Neural cell (in vitro differentiated cells): ENCODE measurements at regions not wholly inside any gene's neighbourhood (a gene's known extent, or its start where the extent isn't known, plus 50 kb on each side); places are given as distances from the start of the nearest gene placed in this dataset.

Source experiments
- H2AFZ ChIP-seq: fragments of 200-600, 300-800 bp; sonication (generic), shearing (Covaris generic); 2 replicates; pipeline ENCODE4 v1.6.0; 2014; ENCODE audit warnings: low read depth, mild to moderate bottlenecking, antibody characterized with exemption, low read length, moderate library complexity
- H3F3A ChIP-seq: fragments of 200-600 bp; shearing (Covaris generic); 2 replicates; pipeline ENCODE4 v1.6.1; 2016; ENCODE audit warnings: mild to moderate bottlenecking, moderate library complexity, mixed read lengths, antibody characterized with exemption, low read length; ENCODE audit not compliant: insufficient read depth, poor library complexity, severe bottlenecking
- H3K27ac ChIP-seq: fragments of 200-600, 300-800 bp; sonication (generic), shearing (Covaris generic); 2 replicates; pipeline ENCODE4 v1.5.1; 2014; ENCODE audit warnings: mild to moderate bottlenecking, low read length, moderate library complexity
- H3K27me3 ChIP-seq: fragments of 300-800, 200-600 bp; sonication (generic), shearing (Covaris generic); 2 replicates; pipeline ENCODE4 v1.6.0; 2014; ENCODE audit warnings: mild to moderate bottlenecking, low read depth, low read length, moderate library complexity; ENCODE audit not compliant: insufficient read depth
- H3K36me3 ChIP-seq: fragments of 300-800, 200-600 bp; sonication (generic), shearing (Covaris generic); 2 replicates; pipeline ENCODE4 v1.5.1; 2014; ENCODE audit warnings: mild to moderate bottlenecking, antibody characterized with exemption, low read length, moderate library complexity; ENCODE audit not compliant: insufficient read depth
- H3K4me2 ChIP-seq: fragments of 300-800, 200-600 bp; sonication (generic), shearing (Covaris generic); 2 replicates; pipeline ENCODE4 v1.6.0; 2014; ENCODE audit warnings: mild to moderate bottlenecking, low read length
- H3K4me3 ChIP-seq: fragments of 300-800, 200-600 bp; sonication (generic), shearing (Covaris generic); 2 replicates; pipeline ENCODE4 v1.5.1; 2014; ENCODE audit warnings: mild to moderate bottlenecking, low read length, moderate library complexity
- H3K79me2 ChIP-seq: fragments of 200-600 bp; shearing (Covaris generic); replicated peaks from 2 replicates; pipeline ENCODE4 v1.6.0; 2014; ENCODE audit warnings: mild to moderate bottlenecking, low read length, moderate library complexity; ENCODE audit not compliant: insufficient read depth
- H3K9ac ChIP-seq: fragments of 300-800, 200-600 bp; sonication (generic), shearing (Covaris generic); 2 replicates; pipeline ENCODE4 v1.6.1; 2016; ENCODE audit warnings: mild to moderate bottlenecking, low read length, mixed read lengths
- H3K9me2 ChIP-seq: fragments of 200-600 bp; shearing (Covaris generic); 2 replicates; pipeline ENCODE4 v1.6.1; 2016; ENCODE audit warnings: mild to moderate bottlenecking, low read length, mixed read lengths; ENCODE audit not compliant: insufficient read depth
- H3K9me3 ChIP-seq: fragments of 200-600, 300-800 bp; sonication (generic), shearing (Covaris generic); 2 replicates; pipeline ENCODE4 v1.6.1; 2016; ENCODE audit warnings: mild to moderate bottlenecking, mixed run types, low read length, moderate library complexity, mixed read lengths
- H4K20me1 ChIP-seq: fragments of 200-600 bp; shearing (Covaris generic); 2 replicates; pipeline ENCODE4 v1.6.1; 2016; ENCODE audit warnings: mild to moderate bottlenecking, mixed run types; ENCODE audit not compliant: insufficient read depth
- EP300 ChIP-seq: fragments of 450-650 bp; conservative IDR thresholded peaks from 2 replicates; pipeline ENCODE4 v1.6.1; 2014; ENCODE audit warnings: antibody characterized with exemption, mild to moderate bottlenecking, moderate library complexity; ENCODE audit not compliant: poor library complexity, severe bottlenecking
- EZH2 ChIP-seq: fragments of 200-600, 300-800 bp; shearing (Covaris generic), sonication (generic); IDR thresholded peaks from 2 replicates; pipeline ENCODE4 v1.6.1; 2014; ENCODE audit warnings: antibody characterized with exemption, low read length, borderline replicate concordance, mild to moderate bottlenecking; ENCODE audit not compliant: insufficient read depth, poor library complexity, severe bottlenecking
- MXI1 ChIP-seq: fragments of 450-650 bp; conservative IDR thresholded peaks from 2 replicates; pipeline ENCODE4 v1.6.1; 2014; ENCODE audit warnings: antibody characterized with exemption, mild to moderate bottlenecking; ENCODE audit not compliant: poor library complexity, severe bottlenecking
- POLR2AphosphoS5 ChIP-seq: IDR thresholded peaks from 2 replicates; pipeline ENCODE4 v1.6.1; 2012
- RAD21 ChIP-seq: fragments of 450-650 bp; conservative IDR thresholded peaks from 2 replicates; pipeline ENCODE4 v1.6.1; 2014; ENCODE audit warnings: antibody characterized with exemption, mild to moderate bottlenecking, moderate library complexity
- REST ChIP-seq: IDR thresholded peaks from 2 replicates; pipeline ENCODE4 v1.6.1; 2012; ENCODE audit warnings: borderline replicate concordance
- SMC3 ChIP-seq: fragments of 450-650 bp; conservative IDR thresholded peaks from 2 replicates; pipeline ENCODE4 v1.6.1; 2014; ENCODE audit warnings: antibody characterized with exemption, mild to moderate bottlenecking, moderate library complexity; ENCODE audit not compliant: poor library complexity
- TAF1 ChIP-seq: IDR thresholded peaks from 2 replicates; pipeline ENCODE4 v1.6.1; 2012; ENCODE audit warnings: low read depth
- TF ChIP-seq, protein P1 (sequence below): fragments of 450-650 bp; IDR thresholded peaks from 2 replicates; pipeline ENCODE4 v1.5.1; 2014; ENCODE audit warnings: antibody characterized with exemption, mild to moderate bottlenecking, moderate library complexity; ENCODE audit not compliant: poor library complexity, severe bottlenecking

DNA sequence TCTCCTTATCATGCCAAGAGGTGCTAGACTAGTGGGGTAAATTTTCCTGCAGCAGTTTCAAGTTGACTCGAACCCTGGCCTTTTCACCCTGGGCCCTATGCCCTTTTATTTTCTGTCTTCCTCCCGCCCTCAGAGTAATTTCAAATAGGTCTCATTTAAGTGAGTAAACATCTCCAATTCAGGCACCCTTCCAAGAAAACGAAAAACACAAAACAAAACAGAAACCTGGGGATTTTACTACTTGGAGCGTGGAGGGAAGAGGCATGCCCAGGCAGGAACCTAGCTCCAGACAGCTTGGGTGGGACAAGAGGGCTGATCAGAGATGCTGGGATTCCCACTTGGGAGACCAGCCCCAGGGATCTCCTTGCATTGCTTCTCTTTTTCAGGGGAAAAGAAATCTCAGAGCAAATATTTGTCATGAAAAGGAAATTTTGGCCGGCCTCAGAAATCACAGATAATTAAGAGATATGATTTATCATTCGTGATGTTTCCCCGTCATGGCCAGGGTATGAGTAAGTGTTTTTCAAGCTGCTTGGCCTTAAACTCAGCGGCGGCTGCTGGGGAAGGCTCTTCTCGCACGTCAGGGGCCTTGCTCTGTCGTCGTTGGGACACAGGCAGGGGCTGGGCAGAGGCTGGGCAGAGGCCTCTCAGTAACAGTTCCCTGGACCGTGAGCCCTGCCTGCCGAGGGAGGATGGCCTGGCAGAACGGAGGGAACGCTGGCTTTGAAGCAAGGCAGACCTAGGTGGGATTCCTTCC lies 248.6 kb upstream of the KLF4 start:
- Histone ChIP-seq H3K36me3 (no peaks in the 10 kb centered on the region), H3K27me3 (no peaks in the 10 kb centered on the region), H3K9me2 (no peaks in the 10 kb centered on the region), H3K27ac (no peak overlapping the region), H3K4me2 (no peak overlapping the region), H3K4me3 (no peak overlapping the region), H3K79me2 (no peaks in the 10 kb centered on the region), H3K9me3 (no peaks in the 10 kb centered on the region), H4K20me1 (no peaks in the 10 kb centered on the region), H3K9ac (no peak overlapping the region), H3F3A (no peaks in the 10 kb centered on the region), H2AFZ (no peak overlapping the region)
- TF ChIP-seq SMC3, result no peak
- TF ChIP-seq EZH2, result no peak
- TF ChIP-seq REST, result no peak
- no peak for TF ChIP-seq EP300
- TF ChIP-seq RAD21, result no peak
- TF ChIP-seq, protein P1, sequence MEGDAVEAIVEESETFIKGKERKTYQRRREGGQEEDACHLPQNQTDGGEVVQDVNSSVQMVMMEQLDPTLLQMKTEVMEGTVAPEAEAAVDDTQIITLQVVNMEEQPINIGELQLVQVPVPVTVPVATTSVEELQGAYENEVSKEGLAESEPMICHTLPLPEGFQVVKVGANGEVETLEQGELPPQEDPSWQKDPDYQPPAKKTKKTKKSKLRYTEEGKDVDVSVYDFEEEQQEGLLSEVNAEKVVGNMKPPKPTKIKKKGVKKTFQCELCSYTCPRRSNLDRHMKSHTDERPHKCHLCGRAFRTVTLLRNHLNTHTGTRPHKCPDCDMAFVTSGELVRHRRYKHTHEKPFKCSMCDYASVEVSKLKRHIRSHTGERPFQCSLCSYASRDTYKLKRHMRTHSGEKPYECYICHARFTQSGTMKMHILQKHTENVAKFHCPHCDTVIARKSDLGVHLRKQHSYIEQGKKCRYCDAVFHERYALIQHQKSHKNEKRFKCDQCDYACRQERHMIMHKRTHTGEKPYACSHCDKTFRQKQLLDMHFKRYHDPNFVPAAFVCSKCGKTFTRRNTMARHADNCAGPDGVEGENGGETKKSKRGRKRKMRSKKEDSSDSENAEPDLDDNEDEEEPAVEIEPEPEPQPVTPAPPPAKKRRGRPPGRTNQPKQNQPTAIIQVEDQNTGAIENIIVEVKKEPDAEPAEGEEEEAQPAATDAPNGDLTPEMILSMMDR, result no peak
- TF ChIP-seq POLR2AphosphoS5, result no peak
- TF ChIP-seq TAF1, result no peak
- no peak for TF ChIP-seq MXI1

DNA sequence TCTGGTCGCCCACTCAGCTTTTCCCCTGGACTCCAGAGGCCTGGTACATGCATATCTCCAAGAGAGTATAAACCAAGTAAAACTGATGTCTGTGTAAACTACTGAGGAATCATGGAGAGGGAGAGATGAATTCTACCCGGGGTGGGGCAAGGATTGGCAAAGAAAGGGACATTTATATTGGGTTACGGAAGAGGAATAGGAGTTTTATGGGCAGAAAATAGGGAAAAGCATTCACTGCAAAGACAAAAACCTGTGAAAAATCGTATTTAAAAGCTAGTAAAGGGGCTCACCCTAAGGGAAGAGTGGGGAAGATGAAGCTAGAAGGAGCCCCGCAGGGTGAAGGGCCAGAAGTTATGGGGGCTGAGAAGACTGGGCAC lies 248.0 kb upstream of the KLF4 start:
- no peak for TF ChIP-seq EZH2
- no peak for TF ChIP-seq RAD21
- no peak for TF ChIP-seq POLR2AphosphoS5
- no peak for TF ChIP-seq MXI1
- TF ChIP-seq, protein P1, result no peak
- TF ChIP-seq EP300, result no peak
- TF ChIP-seq TAF1, result no peak
- TF ChIP-seq REST, result no peak
- TF ChIP-seq SMC3, result no peak

More for the DNA sequence above, 248.0 kb upstream of the KLF4 start:
- no peak overlapping the region for H2AFZ ChIP-seq
- H4K20me1 ChIP-seq, result no peaks in the 10 kb centered on the region
- no peak overlapping the region for H3K4me3 ChIP-seq
- no peaks in the 10 kb centered on the region for H3K9me2 ChIP-seq
- H3K4me2 ChIP-seq, result no peak overlapping the region
- no peaks in the 10 kb centered on the region for H3K36me3 ChIP-seq
- H3K27ac ChIP-seq, result no peak overlapping the region
- H3F3A ChIP-seq, result no peaks in the 10 kb centered on the region
- H3K79me2 ChIP-seq, result no peaks in the 10 kb centered on the region
- H3K9ac ChIP-seq, result no peak overlapping the region
- H3K27me3 ChIP-seq, result no peaks in the 10 kb centered on the region
- no peaks in the 10 kb centered on the region for H3K9me3 ChIP-seq
